Neural cell (in vitro differentiated cells): ENCODE measurements at regions not wholly inside any gene's neighbourhood (a gene's known extent, or its start where the extent isn't known, plus 50 kb on each side); places are given as distances from the start of the nearest gene placed in this dataset.

ENCODE experiments used
- H2AFZ ChIP-seq: fragments of 200-600, 300-800 bp; sonication (generic), shearing (Covaris generic); 2 replicates; pipeline ENCODE4 v1.6.0; 2014; ENCODE audit warnings: low read depth, mild to moderate bottlenecking, antibody characterized with exemption, low read length, moderate library complexity
- H3F3A ChIP-seq: fragments of 200-600 bp; shearing (Covaris generic); 2 replicates; pipeline ENCODE4 v1.6.1; 2016; ENCODE audit warnings: mild to moderate bottlenecking, moderate library complexity, mixed read lengths, antibody characterized with exemption, low read length; ENCODE audit not compliant: insufficient read depth, poor library complexity, severe bottlenecking
- H3K27ac ChIP-seq: fragments of 200-600, 300-800 bp; sonication (generic), shearing (Covaris generic); 2 replicates; pipeline ENCODE4 v1.5.1; 2014; ENCODE audit warnings: mild to moderate bottlenecking, low read length, moderate library complexity
- H3K27me3 ChIP-seq: fragments of 300-800, 200-600 bp; sonication (generic), shearing (Covaris generic); 2 replicates; pipeline ENCODE4 v1.6.0; 2014; ENCODE audit warnings: mild to moderate bottlenecking, low read depth, low read length, moderate library complexity; ENCODE audit not compliant: insufficient read depth
- H3K36me3 ChIP-seq: fragments of 300-800, 200-600 bp; sonication (generic), shearing (Covaris generic); 2 replicates; pipeline ENCODE4 v1.5.1; 2014; ENCODE audit warnings: mild to moderate bottlenecking, antibody characterized with exemption, low read length, moderate library complexity; ENCODE audit not compliant: insufficient read depth
- H3K4me2 ChIP-seq: fragments of 300-800, 200-600 bp; sonication (generic), shearing (Covaris generic); 2 replicates; pipeline ENCODE4 v1.6.0; 2014; ENCODE audit warnings: mild to moderate bottlenecking, low read length
- H3K4me3 ChIP-seq: fragments of 300-800, 200-600 bp; sonication (generic), shearing (Covaris generic); 2 replicates; pipeline ENCODE4 v1.5.1; 2014; ENCODE audit warnings: mild to moderate bottlenecking, low read length, moderate library complexity
- H3K79me2 ChIP-seq: fragments of 200-600 bp; shearing (Covaris generic); replicated peaks from 2 replicates; pipeline ENCODE4 v1.6.0; 2014; ENCODE audit warnings: mild to moderate bottlenecking, low read length, moderate library complexity; ENCODE audit not compliant: insufficient read depth
- H3K9ac ChIP-seq: fragments of 300-800, 200-600 bp; sonication (generic), shearing (Covaris generic); 2 replicates; pipeline ENCODE4 v1.6.1; 2016; ENCODE audit warnings: mild to moderate bottlenecking, low read length, mixed read lengths
- H3K9me2 ChIP-seq: fragments of 200-600 bp; shearing (Covaris generic); 2 replicates; pipeline ENCODE4 v1.6.1; 2016; ENCODE audit warnings: mild to moderate bottlenecking, low read length, mixed read lengths; ENCODE audit not compliant: insufficient read depth
- H3K9me3 ChIP-seq: fragments of 200-600, 300-800 bp; sonication (generic), shearing (Covaris generic); 2 replicates; pipeline ENCODE4 v1.6.1; 2016; ENCODE audit warnings: mild to moderate bottlenecking, mixed run types, low read length, moderate library complexity, mixed read lengths
- H4K20me1 ChIP-seq: fragments of 200-600 bp; shearing (Covaris generic); 2 replicates; pipeline ENCODE4 v1.6.1; 2016; ENCODE audit warnings: mild to moderate bottlenecking, mixed run types; ENCODE audit not compliant: insufficient read depth
- CTCF ChIP-seq: fragments of 450-650 bp; IDR thresholded peaks from 2 replicates; pipeline ENCODE4 v1.5.1; 2014; ENCODE audit warnings: antibody characterized with exemption, mild to moderate bottlenecking, moderate library complexity; ENCODE audit not compliant: poor library complexity, severe bottlenecking
- EP300 ChIP-seq: fragments of 450-650 bp; conservative IDR thresholded peaks from 2 replicates; pipeline ENCODE4 v1.6.1; 2014; ENCODE audit warnings: antibody characterized with exemption, mild to moderate bottlenecking, moderate library complexity; ENCODE audit not compliant: poor library complexity, severe bottlenecking
- EZH2 ChIP-seq: fragments of 200-600, 300-800 bp; shearing (Covaris generic), sonication (generic); IDR thresholded peaks from 2 replicates; pipeline ENCODE4 v1.6.1; 2014; ENCODE audit warnings: antibody characterized with exemption, low read length, borderline replicate concordance, mild to moderate bottlenecking; ENCODE audit not compliant: insufficient read depth, poor library complexity, severe bottlenecking
- MXI1 ChIP-seq: fragments of 450-650 bp; conservative IDR thresholded peaks from 2 replicates; pipeline ENCODE4 v1.6.1; 2014; ENCODE audit warnings: antibody characterized with exemption, mild to moderate bottlenecking; ENCODE audit not compliant: poor library complexity, severe bottlenecking
- POLR2AphosphoS5 ChIP-seq: IDR thresholded peaks from 2 replicates; pipeline ENCODE4 v1.6.1; 2012
- RAD21 ChIP-seq: fragments of 450-650 bp; conservative IDR thresholded peaks from 2 replicates; pipeline ENCODE4 v1.6.1; 2014; ENCODE audit warnings: antibody characterized with exemption, mild to moderate bottlenecking, moderate library complexity
- REST ChIP-seq: IDR thresholded peaks from 2 replicates; pipeline ENCODE4 v1.6.1; 2012; ENCODE audit warnings: borderline replicate concordance
- SMC3 ChIP-seq: fragments of 450-650 bp; conservative IDR thresholded peaks from 2 replicates; pipeline ENCODE4 v1.6.1; 2014; ENCODE audit warnings: antibody characterized with exemption, mild to moderate bottlenecking, moderate library complexity; ENCODE audit not compliant: poor library complexity
- TAF1 ChIP-seq: IDR thresholded peaks from 2 replicates; pipeline ENCODE4 v1.6.1; 2012; ENCODE audit warnings: low read depth

GRCh38 chr18:44181951-44182747 is 498.5 kb upstream of the SETBP1 start:
- H3K27me3 ChIP-seq, result no peaks in the 10 kb centered on the region
- H2AFZ ChIP-seq, result no peak overlapping the region
- H3K27ac ChIP-seq, result no peak overlapping the region
- H3K4me3 ChIP-seq, result no peak overlapping the region
- no peaks in the 10 kb centered on the region for H3F3A ChIP-seq
- no peak overlapping the region for H3K4me2 ChIP-seq
- H3K9me2 ChIP-seq, result no peaks in the 10 kb centered on the region
- no peak overlapping the region for H3K9ac ChIP-seq
- H4K20me1 ChIP-seq, result no peaks in the 10 kb centered on the region
- H3K36me3 ChIP-seq, result no peaks in the 10 kb centered on the region
- TF ChIP-seq POLR2AphosphoS5 (no peak), EZH2 (no peak), RAD21 (no peak), REST (no peak), MXI1 (no peak), TAF1 (no peak), EP300 (no peak), CTCF (no peak), SMC3 (no peak)
- no peaks in the 10 kb centered on the region for H3K9me3 ChIP-seq
- no peaks in the 10 kb centered on the region for H3K79me2 ChIP-seq

- no peak overlapping the region for H3K27ac ChIP-seq
- no peak overlapping the region for H3K9ac ChIP-seq
- no peak overlapping the region for H3K4me3 ChIP-seq
- H3K4me2 ChIP-seq, result no peak overlapping the region
- no peaks in the 10 kb centered on the region for H3K9me2 ChIP-seq
- no peaks in the 10 kb centered on the region for H3F3A ChIP-seq
- H4K20me1 ChIP-seq, result no peaks in the 10 kb centered on the region
- H2AFZ ChIP-seq, result no peak overlapping the region
- H3K9me3 ChIP-seq, result no peaks in the 10 kb centered on the region
- no peaks in the 10 kb centered on the region for H3K79me2 ChIP-seq
- no peaks in the 10 kb centered on the region for H3K36me3 ChIP-seq
- no peak for TF ChIP-seq SMC3
- no peak for TF ChIP-seq CTCF
- TF ChIP-seq RAD21, result no peak
- TF ChIP-seq MXI1, result no peak
- TF ChIP-seq REST, result no peak
- TF ChIP-seq EZH2, result no peak
- TF ChIP-seq EP300, result no peak
- no peak for TF ChIP-seq POLR2AphosphoS5
- TF ChIP-seq TAF1, result no peak
- H3K27me3 ChIP-seq, result no peaks in the 10 kb centered on the region
Measured at GRCh38 chr18:44186001-44186400, 494.7 kb upstream of the SETBP1 start.
